HCEC 1CT (cell line): ENCODE measurements at regions not wholly inside any gene's neighbourhood (a gene's known extent, or its start where the extent isn't known, plus 50 kb on each side); places are given as distances from the start of the nearest gene placed in this dataset.

Experiments
- DNase-seq: peaks from one replicate; pipeline ENCODE4 v3.0.0-alpha.2; 2017

DNA sequence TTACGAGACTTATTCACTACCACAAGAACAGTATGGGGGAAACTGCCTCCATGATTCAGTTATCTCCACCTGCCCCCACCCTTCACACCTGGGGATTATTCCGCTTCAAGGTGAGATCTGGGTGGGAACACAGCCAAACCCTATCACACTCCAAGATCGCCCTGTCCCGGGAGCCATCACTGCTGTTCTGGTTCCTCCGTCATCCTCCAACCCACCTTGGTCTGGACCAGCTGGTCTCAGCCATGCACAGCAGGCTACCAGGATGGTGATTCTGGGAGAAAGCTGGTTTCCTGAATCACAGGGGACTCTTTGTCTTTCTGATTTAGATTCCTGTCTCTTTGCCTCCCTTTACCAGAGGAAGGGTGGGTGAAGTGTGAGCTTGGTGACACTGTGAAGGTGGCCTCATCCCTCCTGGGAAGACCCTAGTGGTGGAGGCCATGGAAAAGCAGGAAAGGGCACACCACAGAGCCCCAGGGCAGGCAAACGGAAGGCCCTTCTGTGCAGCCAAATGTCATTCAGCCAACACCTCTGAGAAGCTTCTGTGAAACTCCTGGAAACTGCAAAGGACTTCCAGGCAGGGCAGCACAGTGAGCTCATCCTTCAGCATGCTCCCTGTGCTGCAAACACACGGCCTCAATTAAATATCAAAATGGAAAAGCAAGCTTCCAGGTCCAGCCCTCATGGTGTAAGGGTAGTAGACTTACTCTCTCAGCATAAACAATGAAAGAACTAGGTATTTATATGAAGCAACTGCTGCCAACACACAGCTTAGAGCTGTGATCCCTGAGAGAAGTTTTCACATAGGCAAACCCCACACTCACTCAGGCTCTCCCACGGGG is 169.8 kb downstream of the ANKRD60 start:
- DNase-seq, result no peak

DNA sequence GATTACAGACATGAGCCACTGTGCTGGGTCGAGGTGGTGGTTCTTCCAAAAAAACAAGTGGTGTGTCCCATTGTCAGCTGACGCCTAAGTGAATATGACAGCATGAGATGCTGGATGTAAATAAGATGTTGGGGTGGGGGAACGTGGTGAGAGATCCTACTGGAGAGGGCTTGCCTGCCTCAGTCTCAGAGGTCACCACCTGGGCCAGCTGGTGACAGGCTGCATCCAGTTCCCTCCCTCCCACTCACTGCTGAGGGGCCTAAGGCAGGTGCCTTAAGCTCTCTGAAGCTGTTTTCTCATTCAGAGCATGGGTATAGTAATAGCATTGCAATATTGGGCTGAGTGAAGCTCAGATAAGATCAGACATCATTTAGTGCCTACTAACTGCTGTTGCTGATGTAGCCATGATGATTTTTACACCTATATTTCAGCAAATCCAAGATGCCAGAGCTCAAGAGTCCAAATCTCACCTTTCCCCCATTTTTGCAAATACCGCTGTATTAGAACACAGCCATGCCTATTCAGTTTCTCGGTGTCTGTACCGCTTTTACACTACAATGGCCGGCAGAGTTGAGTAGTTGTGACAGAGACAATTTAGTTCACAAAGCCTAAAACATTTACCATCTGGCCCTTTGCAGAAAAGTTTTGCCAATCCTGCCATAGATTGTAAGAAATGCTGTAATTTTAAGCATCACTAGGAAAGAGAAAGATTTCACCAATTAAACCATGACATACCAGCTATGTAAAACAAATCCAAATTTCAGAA is 171.3 kb downstream of the ANKRD60 start:
- no peak for DNase-seq

DNA sequence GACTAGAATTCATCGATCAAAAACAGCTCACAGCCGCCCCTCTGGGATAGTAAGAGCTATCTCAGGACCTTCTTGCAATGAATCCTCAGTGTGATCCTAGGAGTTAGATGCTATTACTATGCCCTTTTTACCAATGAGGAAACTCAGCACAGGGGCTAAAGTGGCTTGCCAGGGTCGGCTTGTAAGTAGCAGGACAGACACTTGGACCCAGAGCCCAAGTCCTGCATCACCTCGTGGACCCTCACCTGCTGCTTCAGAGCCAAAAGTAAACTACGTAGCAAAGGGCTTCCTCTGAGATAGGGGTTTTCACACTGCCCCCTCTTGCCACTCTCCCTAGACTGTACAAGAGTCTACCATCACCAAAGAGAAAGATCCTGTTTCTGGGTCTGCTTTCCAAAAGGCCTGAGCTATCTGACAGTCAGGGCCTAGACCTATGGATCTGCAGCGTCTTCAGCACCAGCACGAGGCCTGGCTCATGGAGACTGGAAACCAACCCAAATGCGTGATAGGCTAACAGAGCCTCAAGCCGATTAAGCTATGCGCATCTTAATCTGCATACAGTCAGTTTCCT is 172.3 kb downstream of the ANKRD60 start:
- no peak for DNase-seq

DNA sequence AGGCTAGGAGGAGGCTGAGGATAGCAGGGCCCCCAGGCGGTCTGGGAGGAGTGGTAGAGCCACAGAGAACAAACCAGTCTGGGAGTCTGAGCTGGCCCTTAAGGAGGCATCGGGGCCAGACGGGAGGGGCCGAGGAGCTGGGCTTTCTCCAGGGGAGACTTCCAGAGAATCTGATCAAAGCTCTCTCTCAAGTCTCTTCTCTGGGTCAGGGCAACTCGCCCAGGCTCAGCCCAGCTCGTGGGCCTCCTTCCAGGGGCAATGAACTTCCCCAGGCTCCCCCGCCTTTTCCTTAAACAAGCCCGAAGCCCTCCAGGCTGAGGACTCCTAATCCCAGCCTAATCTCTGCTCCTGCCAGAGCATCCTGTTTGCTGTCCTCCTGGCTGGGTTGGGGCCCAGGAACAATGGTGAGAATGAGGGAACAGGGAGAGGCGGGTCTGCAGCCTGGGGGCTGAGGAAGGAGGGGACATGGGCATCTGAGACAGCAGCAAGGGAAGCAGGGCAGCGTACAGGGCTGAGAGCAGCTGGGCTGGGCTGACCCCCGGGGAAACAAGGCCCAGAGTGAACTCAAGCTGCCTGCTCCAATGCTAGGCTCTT is 173.6 kb downstream of the ANKRD60 start:
- no peak for DNase-seq

GRCh38 chr20:58054082-58054779 is 174.2 kb downstream of the ANKRD60 start:
- DNase-seq, result no peak

- no peak for DNase-seq
These were observed 174.9 kb downstream of the ANKRD60 start for GRCh38 chr20:58053391-58054055.

DNA sequence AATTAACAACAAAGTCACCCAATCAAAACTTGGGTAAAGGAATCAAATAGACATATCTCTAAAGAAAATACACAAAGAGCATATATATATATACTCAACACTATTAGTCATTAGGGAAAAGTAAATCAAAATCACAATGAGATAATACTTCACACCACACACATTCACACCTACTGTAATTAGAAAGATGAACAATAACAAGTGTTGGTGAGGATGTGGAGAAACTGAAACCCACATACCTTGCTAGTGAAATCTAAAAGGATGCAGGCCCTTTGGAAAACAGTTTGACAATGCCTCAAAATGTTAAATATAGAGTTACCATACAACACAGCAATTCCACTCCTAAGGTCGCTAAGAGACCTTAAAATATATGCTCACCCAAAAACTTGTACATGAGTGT is 177.1 kb downstream of the ANKRD60 start:
- DNase-seq, result no peak

DNA sequence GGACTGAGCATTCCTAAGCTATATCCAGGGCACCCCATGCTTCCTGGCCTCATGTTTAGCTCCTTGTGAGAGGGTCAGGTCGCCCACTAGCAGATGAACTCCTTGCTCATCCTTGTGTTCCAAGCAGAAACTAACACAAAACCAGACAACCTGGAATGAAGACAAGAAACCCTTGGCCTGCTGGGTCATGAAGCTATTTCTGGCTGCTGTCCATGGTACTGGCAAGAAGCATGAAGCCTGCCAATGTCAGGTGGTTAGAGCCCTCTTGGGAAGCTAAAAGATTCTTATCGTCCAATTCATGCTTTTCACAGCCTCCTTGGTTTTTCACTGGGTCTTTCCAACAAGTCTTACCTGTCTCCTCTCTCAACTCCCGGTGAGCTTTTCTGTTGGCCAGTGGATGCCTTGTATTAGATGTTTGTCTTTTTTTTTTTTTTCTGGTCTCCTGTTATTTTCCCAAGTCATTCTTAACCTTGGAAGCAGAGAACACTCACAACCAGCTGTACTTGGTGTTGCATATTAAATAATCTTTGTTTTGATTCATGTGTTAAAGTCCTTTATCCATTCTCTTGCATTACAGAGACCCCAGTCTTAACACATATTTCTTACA is 180.3 kb downstream of the ANKRD60 start:
- no peak for DNase-seq

DNA sequence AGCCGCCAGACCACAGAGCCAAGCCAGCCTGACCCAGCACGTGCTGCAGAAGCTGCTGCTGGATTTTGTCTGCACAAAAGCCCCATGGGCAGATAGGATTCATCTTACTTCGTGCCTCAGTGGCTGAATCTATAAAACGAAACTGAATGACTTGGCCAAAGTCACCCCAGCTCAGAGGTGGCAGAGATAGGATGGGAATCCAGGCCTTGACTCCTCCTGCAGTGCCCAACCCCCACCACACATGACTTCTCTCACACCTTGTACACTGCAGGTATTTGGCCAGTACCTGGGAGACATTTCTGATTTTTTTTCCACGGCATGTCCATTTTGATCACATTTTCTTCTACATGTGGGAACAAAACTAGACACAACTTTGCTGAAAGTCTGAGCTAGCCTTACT is 182.1 kb downstream of the ANKRD60 start:
- no peak for DNase-seq

DNA sequence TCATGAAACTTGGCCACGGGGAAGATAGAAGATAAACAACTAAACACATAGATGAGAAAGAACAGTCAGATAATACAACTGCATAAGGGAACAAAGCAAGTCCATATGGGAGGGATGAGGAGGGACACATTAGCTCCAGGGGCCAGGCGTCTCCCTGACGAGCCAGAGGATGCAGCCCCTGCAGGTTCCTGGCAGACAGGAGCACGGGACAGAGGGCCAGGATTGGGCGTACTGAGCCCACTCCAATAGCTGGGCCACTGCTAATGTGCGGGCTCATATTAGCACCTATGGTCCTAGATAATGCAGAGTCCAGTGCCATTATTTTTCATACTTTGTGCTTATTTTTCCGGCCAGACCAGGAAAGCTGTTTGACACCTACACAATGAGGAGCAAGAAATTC is 182.9 kb downstream of the ANKRD60 start:
- no peak for DNase-seq

DNA sequence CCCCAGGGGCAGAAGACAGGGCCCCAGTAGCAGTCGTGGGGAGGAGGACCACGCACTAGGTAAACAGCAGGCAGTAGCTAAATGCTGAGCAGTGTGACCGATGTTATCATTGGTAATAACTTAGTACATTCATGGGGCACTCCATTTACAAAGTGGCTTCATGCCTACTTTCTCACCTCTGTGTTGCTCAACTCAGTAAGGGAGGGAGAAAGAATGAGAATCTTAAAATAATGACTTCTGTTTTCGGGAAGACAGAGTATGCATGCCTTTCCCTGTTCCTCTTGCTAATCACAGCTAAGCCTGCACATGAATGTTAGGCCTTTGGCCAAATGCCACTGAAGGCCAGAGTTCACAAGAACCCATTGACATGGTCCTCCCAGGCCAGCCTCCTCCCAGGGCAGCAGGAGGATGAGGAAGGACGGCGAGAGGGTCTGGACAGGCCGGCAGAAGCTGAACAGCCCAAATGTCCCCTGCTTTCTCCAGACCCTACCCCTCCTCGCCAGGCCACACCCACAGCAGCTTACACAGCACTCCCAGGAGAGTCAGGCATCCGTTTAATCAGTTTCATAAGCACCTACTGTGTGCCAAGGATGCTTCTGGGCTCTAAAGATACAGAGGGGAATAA is 183.4 kb downstream of the ANKRD60 start:
- no peak for DNase-seq

- DNase-seq, result no peak
These were observed 184.2 kb downstream of the ANKRD60 start for GRCh38 chr20:58044286-58044685.

GRCh38 chr20:58043236-58044140 is 185.0 kb downstream of the ANKRD60 start:
- DNase-seq, result no peak

DNA sequence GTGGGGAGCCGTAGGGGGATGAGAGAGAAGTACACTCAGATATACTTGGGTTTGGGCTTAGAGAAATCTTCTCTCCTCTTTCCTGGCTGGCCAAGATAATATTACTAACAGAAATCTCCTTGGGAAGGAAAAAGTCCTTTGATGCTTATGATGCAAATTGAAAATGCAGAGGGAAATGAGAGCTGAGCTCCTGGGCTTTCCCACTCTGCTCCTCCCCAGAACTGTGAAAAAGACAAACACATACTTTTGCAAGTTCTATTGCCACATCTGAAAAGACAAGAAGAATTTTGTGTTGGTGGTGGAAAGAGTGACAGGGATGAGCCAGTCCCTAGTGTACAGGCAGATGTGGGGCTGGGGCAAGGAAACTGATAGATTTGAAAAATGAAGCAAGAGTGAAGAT is 185.9 kb downstream of the ANKRD60 start:
- no peak for DNase-seq

DNA sequence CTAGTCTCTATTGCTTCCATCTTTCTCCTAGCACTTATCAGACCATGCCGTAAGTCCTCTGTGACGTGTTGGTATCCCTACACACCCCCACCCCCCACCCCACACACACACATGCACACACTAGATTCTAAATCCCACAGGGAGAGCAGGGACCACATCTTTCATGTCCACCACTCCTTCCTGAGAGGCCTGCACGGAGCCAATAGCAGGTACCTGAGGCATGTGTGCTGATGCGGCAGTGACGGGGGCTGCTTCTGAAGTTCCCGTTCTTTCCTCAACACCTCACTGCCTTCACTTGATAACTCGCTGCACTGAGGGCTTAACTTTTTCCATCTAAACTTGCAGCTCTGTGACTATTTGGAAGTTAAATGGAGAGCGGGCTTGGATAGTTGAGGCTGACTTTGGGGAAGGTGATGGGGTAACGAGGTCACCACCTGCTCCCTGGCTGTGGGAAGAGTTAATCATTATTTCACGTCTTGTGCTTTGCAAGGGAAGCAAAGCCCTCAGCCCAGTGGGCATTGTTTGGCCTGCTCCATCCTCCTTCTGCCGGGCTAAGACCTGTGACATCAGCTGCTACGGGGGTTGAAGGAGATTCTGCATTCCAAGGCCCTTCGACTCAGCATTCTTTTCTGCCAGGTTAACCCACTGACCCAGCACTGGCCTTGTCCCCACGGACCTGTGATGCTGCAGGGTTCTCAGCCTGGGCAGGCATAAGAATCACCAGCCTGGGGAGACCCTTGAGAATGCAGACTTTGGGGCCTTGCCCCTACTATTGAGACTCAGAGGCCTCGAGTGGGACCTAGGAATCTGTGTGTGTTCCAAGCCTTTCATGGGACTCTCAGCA is 187.8 kb downstream of the ANKRD60 start:
- no peak for DNase-seq

DNA sequence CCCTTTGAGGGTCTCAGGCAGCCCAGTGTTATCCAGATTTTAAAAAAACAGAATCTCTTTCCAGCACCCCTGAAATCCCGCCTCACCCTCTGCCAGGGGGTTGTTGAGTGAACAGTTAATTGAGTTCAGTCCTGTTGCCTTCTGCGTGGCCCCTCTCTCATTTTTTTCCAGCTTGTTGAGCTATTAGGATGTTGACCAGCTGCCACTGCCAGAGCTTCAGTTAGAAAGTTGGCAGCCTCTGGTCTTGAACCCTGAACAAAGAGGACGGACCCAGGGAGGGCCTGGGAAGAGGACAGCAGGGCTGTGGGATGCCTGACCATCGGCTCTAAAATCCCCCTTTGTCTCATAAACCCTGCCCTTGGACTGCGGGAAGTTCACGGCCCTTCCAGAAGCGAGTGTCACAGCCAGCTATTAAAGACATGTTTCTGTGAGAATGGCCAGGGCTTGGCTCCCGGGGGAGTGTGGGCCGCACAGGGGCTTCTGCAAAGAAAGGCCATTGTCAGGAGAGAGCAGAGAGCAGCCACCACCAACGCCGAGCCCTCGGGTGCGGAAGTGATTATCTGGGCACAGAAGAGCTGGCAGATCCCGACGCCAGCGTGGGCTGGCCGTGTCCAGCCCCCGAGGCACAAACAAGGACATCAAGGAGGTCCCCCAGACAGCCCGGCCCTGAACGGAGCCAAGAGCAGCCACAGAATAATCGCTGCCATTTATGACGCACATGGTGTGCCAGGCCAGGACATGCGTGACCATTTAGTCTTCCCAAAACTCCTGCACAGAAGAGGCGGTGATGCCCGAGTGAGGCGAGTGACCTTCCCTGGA is 189.0 kb downstream of the ANKRD60 start:
- DNase-seq, result no peak

- DNase-seq, result no peak
These were observed 190.3 kb downstream of the ANKRD60 start for GRCh38 chr20:58038123-58038654.

DNA sequence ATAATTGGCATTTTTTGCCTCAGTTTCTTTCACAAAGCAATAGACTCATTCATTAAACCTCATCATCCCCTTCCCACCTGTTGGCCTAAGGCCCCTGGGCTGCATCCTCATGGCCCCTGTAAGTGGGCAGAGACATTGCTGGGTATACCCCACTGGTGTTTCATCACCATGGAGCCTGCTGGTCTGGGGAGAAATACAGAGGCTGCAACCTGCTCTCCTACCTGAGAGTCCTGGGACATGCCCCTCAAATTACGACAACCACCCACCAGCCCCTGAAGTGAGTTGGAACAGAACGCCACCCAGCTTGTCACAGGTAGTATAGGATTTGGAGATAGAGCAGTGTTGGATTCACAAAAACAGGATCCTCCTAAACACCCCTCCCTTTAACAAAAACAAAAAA is 190.8 kb downstream of the ANKRD60 start:
- DNase-seq, result no peak
